ENCODE measurements at regions not wholly inside any gene's neighbourhood (a gene's known extent, or its start where the extent isn't known, plus 50 kb on each side); places are given as distances from the start of the nearest gene placed in this dataset.
"Not testable (repeated sequence)": the region's sequence is repeated elsewhere in the genome, so short reads cannot be mapped to it uniquely, and the experiment has no call there.

DNA sequence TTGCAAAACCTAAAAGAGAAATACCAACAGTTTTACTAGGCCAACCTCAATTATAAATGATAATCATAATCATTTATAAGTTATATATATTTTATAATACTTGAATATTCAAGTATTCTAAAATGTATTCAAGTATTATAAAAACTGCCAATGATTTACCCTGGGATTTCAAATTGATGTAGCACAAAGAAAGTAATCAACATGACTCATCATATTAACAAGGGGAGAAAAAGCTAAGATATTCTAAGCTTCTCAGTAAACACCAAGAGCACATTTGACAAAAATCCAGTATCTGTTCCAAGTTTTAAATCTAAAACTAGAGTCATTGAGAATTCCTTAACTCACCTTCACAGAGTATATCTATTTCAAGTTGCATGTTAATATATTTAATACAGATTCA, 56.1 kb downstream of the CAPZA3 start:
- peak; percentile 79 for FAIRE-seq

GRCh38 chr12:18797604-18798003, 59.7 kb downstream of the CAPZA3 start:
- FAIRE-seq, result no peak

- FAIRE-seq, result no peak
Measured at GRCh38 chr12:18798535-18799361, 60.8 kb downstream of the CAPZA3 start.

DNA sequence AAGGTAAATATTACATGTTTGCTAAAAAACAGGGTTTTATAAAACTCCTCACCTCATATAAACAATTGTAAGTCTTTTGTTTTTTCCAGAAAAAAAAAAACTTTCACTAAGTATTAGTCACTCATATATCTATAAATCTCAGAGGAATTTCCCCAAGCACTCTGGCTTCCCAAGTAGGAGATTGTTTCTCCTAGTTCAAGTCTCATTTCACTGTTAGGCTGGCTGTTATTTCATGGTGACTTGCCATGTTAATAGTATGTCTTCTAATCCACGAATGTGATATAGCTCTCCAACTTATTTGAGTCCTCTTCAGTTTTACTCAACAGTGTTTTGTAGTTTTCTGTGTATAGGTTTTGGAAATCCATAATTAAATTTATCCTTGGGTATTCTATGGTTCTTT, 61.6 kb downstream of the CAPZA3 start:
- peak; percentile 69 for FAIRE-seq

GRCh38 chr12:18805516-18806248, 67.8 kb downstream of the CAPZA3 start:
- FAIRE-seq, result no peak

DNA sequence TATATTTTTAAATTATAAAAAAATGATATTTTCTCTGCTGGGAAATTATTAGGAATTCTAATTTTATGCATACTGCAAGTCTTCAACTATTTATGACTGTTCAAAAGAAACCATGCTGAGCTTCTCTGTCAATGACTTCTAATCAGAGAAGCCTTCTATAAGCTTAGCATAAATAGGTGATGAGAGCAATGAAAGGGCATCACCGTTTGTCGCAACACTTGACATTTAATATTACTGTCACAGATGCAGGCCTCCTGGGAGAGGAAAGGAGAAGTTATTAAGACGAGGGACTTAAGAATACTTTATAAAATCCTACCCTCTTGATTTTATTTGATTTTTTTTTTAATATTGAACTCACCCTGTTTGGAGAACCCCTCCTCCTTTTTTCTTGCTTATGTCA, 69.8 kb downstream of the CAPZA3 start:
- FAIRE-seq, result no peak

- no peak for FAIRE-seq
Measured at GRCh38 chr12:18808221-18808620, 70.3 kb downstream of the CAPZA3 start.

DNA sequence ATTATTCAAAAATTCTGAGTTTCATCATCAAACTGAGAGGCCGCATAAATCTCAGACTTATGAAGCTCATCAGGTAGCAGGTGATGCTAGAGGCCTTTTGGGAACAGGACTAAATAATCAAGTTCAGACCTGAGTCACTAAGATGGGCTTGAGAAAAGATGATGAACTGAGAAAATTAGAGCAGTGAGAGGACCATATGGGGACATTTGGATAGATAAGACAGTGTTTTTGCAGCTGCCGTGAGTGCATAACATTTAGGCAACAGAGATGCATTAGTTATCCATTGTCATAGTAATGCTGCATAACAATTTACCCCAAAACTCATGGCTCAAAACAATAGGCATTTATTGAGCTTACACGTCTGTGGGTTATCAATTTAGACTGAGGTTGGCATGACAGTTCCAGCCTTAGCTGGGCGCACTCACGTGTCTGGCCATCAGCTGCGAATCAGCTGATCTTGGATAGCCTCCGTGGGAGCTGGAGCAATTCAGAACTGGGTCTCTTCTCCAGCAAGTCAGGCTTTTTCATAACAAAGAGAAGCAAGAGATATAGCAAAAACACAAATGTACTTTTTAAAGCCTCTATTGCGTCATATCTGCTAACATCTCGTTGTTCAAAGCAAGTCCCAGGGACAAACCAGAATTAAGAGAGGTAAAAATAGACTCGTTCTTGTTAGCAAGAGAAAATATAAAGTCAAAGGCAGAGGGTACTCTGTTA, 72.8 kb downstream of the CAPZA3 start:
- no peak for FAIRE-seq

GRCh38 chr12:18811273-18811672, 73.4 kb downstream of the CAPZA3 start:
- no peak for FAIRE-seq

GRCh38 chr12:18813753-18814152, 75.8 kb downstream of the CAPZA3 start:
- no peak for FAIRE-seq

DNA sequence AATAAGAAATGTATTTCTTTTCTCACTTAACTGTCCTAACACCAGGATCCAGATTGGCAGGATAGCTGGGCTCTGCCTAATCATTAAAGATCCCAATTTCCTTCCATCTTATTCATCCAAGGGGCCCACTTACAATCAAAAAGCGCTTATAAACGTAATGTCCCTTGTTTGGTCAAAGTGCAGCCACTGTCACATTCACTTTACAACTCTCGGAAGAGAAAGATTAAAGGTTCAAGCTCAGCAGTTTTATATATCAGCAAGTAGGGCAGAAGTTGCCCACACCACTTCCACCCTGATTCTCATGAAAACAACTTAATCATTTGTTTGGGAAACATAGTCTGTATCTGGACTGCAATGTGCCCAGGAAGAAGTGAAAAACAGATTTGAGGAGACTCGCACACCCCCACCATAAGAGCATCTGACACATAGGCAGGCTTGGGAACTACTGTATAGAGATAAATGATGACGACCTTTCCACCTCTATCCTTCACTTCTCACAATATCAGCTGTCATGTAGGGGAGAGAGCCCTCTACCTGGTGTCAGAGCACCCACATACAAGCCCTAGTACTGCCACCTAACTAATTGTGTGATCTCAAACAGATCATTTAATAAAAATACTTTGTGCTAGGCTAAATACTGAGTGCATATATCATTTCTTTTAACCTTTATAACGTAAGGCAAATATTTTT, 80.8 kb downstream of the CAPZA3 start:
- no peak for FAIRE-seq

GRCh38 chr12:18819484-18819883, 81.6 kb downstream of the CAPZA3 start:
- FAIRE-seq, result no peak

DNA sequence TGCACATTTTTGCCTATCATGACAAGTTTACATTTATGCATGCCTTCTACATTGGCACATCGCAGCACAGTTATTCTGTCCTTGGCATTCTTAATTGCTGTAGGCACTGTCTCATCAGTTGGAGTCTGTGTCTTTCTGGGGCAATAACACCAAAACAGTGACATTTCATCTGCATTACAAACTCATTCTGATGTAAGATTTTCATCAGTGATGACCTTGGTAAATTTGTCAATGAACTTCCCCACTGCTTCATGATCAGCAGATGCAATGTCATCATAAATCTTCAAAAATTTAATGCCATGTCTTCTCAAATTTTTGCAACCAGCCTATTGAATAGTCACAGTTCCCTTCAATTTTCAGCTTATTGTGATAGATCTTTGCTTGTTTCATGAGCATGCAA, 85.5 kb downstream of the CAPZA3 start:
- FAIRE-seq, result no peak

DNA sequence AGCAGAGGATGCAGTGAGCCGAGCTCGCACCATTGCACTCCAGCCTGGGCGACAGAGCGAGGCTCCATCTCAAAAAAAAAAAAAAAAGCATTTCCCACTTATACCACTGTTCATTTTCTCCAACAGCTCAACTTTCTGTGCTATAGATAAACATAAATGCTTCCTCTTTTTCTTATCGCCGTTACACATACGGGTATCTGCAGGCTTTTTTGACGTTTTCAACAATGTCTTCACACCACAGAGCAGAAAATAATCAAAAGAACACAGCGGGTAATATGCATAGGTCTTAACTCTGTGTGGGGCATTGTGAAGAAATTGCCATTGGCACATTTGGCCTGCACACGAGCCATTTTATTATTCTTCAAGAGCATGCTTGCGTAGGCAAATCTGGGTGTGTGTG, 86.4 kb downstream of the CAPZA3 start:
- FAIRE-seq, result no peak

GRCh38 chr12:18825138-18825537, 87.2 kb downstream of the CAPZA3 start:
- FAIRE-seq, result no peak

DNA sequence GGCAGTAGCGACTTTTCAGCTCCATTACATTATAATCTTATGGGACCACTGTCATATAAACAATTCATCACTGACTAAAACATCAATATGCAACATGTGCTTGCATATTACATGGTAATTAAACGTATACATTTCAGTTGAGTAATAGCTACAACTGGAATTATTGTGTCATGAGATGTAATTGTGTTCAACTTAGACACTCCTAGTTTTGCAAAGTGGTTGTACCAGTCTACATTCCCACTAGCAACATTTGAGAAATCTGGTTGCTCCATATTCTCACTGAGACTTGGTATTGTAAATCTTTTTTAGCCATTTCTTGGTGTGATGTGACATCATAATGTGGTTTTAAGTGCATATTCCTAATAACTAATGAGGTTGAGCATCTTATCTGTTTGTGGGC, 90.0 kb downstream of the CAPZA3 start:
- FAIRE-seq, result no peak

GRCh38 chr12:18828483-18828882, 90.6 kb downstream of the CAPZA3 start:
- FAIRE-seq, result no peak

- no peak for FAIRE-seq
Measured at GRCh38 chr12:18828987-18829386, 91.1 kb downstream of the CAPZA3 start.

DNA sequence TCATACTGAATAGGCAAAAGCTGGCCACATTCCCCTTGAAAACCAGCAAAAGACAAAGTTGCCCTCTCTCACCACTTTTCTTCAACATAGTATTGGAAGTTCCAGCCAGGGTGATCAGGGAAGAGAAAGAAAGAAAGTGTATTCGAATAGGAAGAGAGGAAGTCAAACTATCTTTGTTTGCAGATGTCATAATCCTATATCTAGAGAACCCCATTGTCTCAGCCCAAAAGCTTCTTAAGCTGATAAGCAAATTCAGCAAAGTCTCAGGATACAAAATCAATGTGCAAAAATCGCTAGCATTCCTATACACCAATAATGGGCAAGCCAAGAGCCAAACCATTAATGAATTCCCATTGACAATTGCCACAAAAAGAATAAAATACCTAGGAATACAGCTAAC, 95.0 kb downstream of the CAPZA3 start:
- FAIRE-seq, result not testable (repeated sequence)

DNA sequence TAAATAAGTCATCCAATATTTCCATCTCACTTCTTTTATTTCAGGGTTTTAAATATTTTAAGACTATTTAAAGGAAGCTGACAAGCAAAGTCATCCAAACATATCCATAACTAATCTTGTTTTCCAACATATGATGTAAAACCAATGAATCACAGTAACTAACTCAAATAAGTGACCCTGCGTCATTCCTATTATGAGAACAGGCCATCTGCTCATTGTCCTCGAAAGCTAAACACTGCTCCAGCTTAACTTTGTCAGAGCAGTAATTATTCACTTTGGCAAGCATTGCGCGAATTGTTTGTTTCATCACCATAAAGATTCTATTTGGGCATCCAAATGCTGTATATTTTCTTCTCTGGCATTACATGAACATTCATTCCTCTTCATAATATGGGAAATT, 99.1 kb downstream of the CAPZA3 start:
- peak; percentile 85 for FAIRE-seq

DNA sequence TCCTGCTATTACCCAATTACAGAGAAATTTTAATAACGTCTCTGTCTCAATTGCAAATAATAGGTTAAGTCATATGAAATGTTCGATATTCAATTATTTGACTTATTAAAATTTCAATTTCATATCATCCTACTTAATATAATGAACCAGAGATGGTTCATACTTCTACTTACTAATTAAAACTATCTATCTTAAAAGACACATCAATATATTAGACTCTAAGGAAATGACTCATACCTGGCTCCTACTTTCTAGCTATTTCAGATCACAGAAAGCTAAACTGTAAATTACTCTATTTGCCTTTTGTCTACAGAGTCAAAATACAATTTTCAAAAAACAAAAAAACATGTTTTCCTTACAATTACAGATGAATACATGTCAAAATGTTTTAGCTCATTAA, 99.6 kb downstream of the CAPZA3 start:
- no peak for FAIRE-seq

- FAIRE-seq, result not testable (repeated sequence)
Measured at GRCh38 chr12:18840997-18841396, 103.1 kb downstream of the CAPZA3 start.

DNA sequence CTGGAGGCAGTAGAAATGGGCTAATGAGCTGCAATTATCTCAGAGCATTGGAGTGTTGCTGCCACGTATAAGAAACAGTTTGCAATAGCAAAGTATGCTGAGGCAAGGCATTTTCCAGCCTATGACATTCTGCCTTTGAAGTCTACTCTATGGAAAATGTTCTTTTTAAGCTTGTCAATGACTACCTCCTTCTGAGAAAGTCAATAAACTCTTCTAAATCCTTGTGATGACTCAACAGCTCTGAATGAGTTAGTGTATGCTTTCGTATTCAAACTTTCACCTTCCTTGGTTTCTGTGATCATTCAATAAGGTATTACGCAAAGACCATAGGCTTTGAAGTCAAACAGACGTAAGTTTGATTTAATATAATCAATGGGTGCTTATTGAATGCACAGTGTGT, 111.2 kb downstream of the CAPZA3 start:
- no peak for FAIRE-seq
